ENCODE measurements at regions not wholly inside any gene's neighbourhood (a gene's known extent, or its start where the extent isn't known, plus 50 kb on each side); places are given as distances from the start of the nearest gene placed in this dataset.

GRCh38 chr2:136407117-136407951, 289.4 kb upstream of the CXCR4 start:
- no peak for FAIRE-seq

DNA sequence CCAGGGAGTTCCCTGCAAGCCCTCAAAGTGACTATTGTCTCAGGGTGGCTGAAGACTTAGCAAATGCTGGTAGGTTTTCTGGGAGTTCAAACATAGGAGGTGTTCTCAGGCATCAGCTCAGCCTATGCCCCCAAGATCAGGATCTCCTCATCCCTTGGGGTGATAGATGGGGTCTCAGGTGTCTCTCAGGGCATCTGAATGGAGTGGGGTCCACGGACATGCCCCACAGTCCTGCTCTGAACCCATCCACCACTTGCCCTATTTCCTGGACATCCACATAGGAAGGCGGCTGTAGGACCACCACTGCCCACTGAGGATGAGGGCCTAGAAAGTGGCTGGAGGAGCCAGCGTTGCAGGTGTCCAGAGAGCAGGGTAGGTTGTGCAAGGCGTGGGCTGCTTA, 287.0 kb upstream of the CXCR4 start:
- H3K27me3 ChIP-seq (ENCODE audit: control insufficient read depth, extremely low read depth, insufficient read depth, low read length), result no peaks in the 10 kb centered on the region
- H3K9me3 ChIP-seq (ENCODE audit: control insufficient read depth, low read depth, low read length), result no peaks in the 10 kb centered on the region
- no peak overlapping the region for H3K4me2 ChIP-seq (ENCODE audit: control insufficient read depth, extremely low read depth, insufficient read depth, low read depth, low read length)
- H3K79me2 ChIP-seq (ENCODE audit: control insufficient read depth, insufficient read depth, low read length), result no peaks in the 10 kb centered on the region
- H3K4me1 ChIP-seq (ENCODE audit: control insufficient read depth, extremely low read depth, insufficient read depth, low read length), result peaks cover 17% of the 10 kb centered on the region
- no peak overlapping the region for H3K9ac ChIP-seq (ENCODE audit: control insufficient read depth, extremely low read depth, insufficient read depth, low read length)
- no peak overlapping the region for H3K27ac ChIP-seq (ENCODE audit: control insufficient read depth, insufficient read depth, low read length)
- TF ChIP-seq EZH2 (IDR thresholded peaks at IDR 0.05; ENCODE audit: low read length), result no peak
- no peak for TF ChIP-seq CTCF (optimal IDR thresholded peaks at IDR 0.05 in 1 of 3, IDR thresholded peaks at IDR 0.05 in 1 of 3, conservative IDR thresholded peaks at IDR 0.05 in 1 of 3; ENCODE audit: extremely low read depth in 1 of 3, insufficient read depth in 2 of 3, low read length in 3 of 3)
- H3K9me1 ChIP-seq (ENCODE audit: control insufficient read depth, extremely low read depth, insufficient read depth, low read length), result no peaks in the 10 kb centered on the region
- dilution Hi-C loops (cut with MboI; ENCODE audit: extremely low pct_ligation_motif_present, low sequenced_read_pairs), result no loop called here
- H3K4me3 ChIP-seq (ENCODE audit: control insufficient read depth in 2 of 3, extremely low read depth in 1 of 3, insufficient read depth in 2 of 3, low read depth in 1 of 3, low read length in 3 of 3), result no peak overlapping the region
- DNase-seq (ENCODE audit: low read depth, low spot score) (no peak), FAIRE-seq (no peak)
- H3K36me3 ChIP-seq (ENCODE audit: control insufficient read depth in 2 of 2, extremely low read depth in 1 of 2, insufficient read depth in 2 of 2, low read length in 2 of 2), result no peaks in the 10 kb centered on the region
- H4K20me1 ChIP-seq (ENCODE audit: control insufficient read depth, extremely low read depth, insufficient read depth, low read length), result no peaks in the 10 kb centered on the region
- no peak overlapping the region for H2AFZ ChIP-seq (ENCODE audit: control insufficient read depth, low read length)

More at GRCh38 chr2:136407117-136407951, 289.4 kb upstream of the CXCR4 start:
- H3K27me3 ChIP-seq (ENCODE audit: control insufficient read depth, extremely low read depth, insufficient read depth, low read length), result no peaks in the 10 kb centered on the region
- H3K9me1 ChIP-seq (ENCODE audit: control insufficient read depth, extremely low read depth, insufficient read depth, low read length), result no peaks in the 10 kb centered on the region
- H2AFZ ChIP-seq (ENCODE audit: control insufficient read depth, low read length), result peak overlapping the region; percentile 4
- peaks cover 17% of the 10 kb centered on the region for H3K4me1 ChIP-seq (ENCODE audit: control insufficient read depth, extremely low read depth, insufficient read depth, low read length)
- peak overlapping the region in 2 of 3 experiments; percentile 15 to 20 for H3K4me3 ChIP-seq (ENCODE audit: control insufficient read depth in 2 of 3, extremely low read depth in 1 of 3, insufficient read depth in 2 of 3, low read depth in 1 of 3, low read length in 3 of 3)
- dilution Hi-C loops (cut with MboI; ENCODE audit: extremely low pct_ligation_motif_present, low sequenced_read_pairs), result no loop called here
- H3K79me2 ChIP-seq (ENCODE audit: control insufficient read depth, insufficient read depth, low read length), result no peaks in the 10 kb centered on the region
- H3K9ac ChIP-seq (ENCODE audit: control insufficient read depth, extremely low read depth, insufficient read depth, low read length), result no peak overlapping the region
- H3K36me3 ChIP-seq (ENCODE audit: control insufficient read depth in 2 of 2, extremely low read depth in 1 of 2, insufficient read depth in 2 of 2, low read length in 2 of 2), result no peaks in the 10 kb centered on the region
- TF ChIP-seq EZH2 (IDR thresholded peaks at IDR 0.05; ENCODE audit: low read length) (no peak), CTCF (optimal IDR thresholded peaks at IDR 0.05 in 1 of 3, IDR thresholded peaks at IDR 0.05 in 1 of 3, conservative IDR thresholded peaks at IDR 0.05 in 1 of 3; ENCODE audit: extremely low read depth in 1 of 3, insufficient read depth in 2 of 3, low read length in 3 of 3) (no peak)
- no peaks in the 10 kb centered on the region for H3K9me3 ChIP-seq (ENCODE audit: control insufficient read depth, low read depth, low read length)
- peak overlapping the region; percentile 25 for H3K27ac ChIP-seq (ENCODE audit: control insufficient read depth, insufficient read depth, low read length)
- no peaks in the 10 kb centered on the region for H4K20me1 ChIP-seq (ENCODE audit: control insufficient read depth, extremely low read depth, insufficient read depth, low read length)
- H3K4me2 ChIP-seq (ENCODE audit: control insufficient read depth, extremely low read depth, insufficient read depth, low read depth, low read length), result peak overlapping the region; percentile 60
- no peak for DNase-seq (ENCODE audit: low read depth, low spot score)

Data from keratinocyte (primary cell).